Nephron progenitor cell (in vitro differentiated cells): ENCODE measurements at regions not wholly inside any gene's neighbourhood (a gene's known extent, or its start where the extent isn't known, plus 50 kb on each side); places are given as distances from the start of the nearest gene placed in this dataset.

Experiments
- DNase-seq: peaks from one replicate; pipeline ENCODE4 v3.0.0; 2021
- H3K27ac Mint-ChIP-seq: 2 replicates; pipeline ENCODE4 v1.8.0; 2021; ENCODE audit warnings: mild to moderate bottlenecking, moderate library complexity, mixed read lengths
- H3K27me3 Mint-ChIP-seq: 2 replicates; pipeline ENCODE4 v1.8.0; 2021; ENCODE audit warnings: mild to moderate bottlenecking, low read depth, mixed read lengths; ENCODE audit not compliant: poor library complexity
- H3K36me3 Mint-ChIP-seq: 2 replicates; pipeline ENCODE4 v1.8.0; 2021; ENCODE audit warnings: low read depth, mixed read lengths
- H3K4me1 Mint-ChIP-seq: 2 replicates; pipeline ENCODE4 v1.8.0; 2021; ENCODE audit warnings: mixed read lengths
- H3K4me3 Mint-ChIP-seq: 2 replicates; pipeline ENCODE4 v1.8.0; 2021; ENCODE audit warnings: mild to moderate bottlenecking, moderate library complexity, mixed read lengths
- H3K9me3 Mint-ChIP-seq: 2 replicates; pipeline ENCODE4 v1.8.0; 2021; ENCODE audit warnings: mild to moderate bottlenecking, moderate library complexity, mixed read lengths
- TF ChIP-seq, protein P1 (sequence below): fragments of 200-600 bp; sonication (generic); IDR thresholded peaks from 2 replicates; pipeline ENCODE4 v1.5.0; 2021; ENCODE audit warnings: antibody characterized with exemption

DNA sequence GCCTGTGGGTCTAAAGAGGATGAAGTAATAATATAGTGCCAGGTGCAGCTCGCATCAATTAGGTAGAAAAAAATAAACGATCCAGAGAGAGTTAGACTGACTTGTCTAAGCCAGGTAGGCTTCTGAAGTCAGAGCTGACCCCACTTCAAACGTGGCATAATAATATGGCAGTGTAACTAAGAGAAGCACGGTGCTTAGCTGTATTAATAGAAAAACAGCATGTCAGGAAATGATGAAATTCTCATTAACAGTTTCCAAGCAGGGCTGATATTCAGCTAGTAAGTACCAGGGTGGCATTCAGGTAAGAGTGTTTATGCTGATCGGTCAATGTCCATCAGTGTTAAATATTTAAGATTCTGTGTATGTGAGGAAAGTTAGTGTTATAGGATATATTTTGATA lies 145.8 kb upstream of the SAMSN1 start:
- Mint-ChIP-seq H3K9me3 (peaks cover 3% of the 10 kb centered on the region), H3K27ac (no peak overlapping the region), H3K4me3 (no peak overlapping the region), H3K4me1 (peaks cover 16% of the 10 kb centered on the region), H3K36me3 (peaks cover 4% of the 10 kb centered on the region), H3K27me3 (no peaks in the 10 kb centered on the region)
- no peak for DNase-seq
- TF ChIP-seq, protein P1, sequence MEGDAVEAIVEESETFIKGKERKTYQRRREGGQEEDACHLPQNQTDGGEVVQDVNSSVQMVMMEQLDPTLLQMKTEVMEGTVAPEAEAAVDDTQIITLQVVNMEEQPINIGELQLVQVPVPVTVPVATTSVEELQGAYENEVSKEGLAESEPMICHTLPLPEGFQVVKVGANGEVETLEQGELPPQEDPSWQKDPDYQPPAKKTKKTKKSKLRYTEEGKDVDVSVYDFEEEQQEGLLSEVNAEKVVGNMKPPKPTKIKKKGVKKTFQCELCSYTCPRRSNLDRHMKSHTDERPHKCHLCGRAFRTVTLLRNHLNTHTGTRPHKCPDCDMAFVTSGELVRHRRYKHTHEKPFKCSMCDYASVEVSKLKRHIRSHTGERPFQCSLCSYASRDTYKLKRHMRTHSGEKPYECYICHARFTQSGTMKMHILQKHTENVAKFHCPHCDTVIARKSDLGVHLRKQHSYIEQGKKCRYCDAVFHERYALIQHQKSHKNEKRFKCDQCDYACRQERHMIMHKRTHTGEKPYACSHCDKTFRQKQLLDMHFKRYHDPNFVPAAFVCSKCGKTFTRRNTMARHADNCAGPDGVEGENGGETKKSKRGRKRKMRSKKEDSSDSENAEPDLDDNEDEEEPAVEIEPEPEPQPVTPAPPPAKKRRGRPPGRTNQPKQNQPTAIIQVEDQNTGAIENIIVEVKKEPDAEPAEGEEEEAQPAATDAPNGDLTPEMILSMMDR = no peak

DNA sequence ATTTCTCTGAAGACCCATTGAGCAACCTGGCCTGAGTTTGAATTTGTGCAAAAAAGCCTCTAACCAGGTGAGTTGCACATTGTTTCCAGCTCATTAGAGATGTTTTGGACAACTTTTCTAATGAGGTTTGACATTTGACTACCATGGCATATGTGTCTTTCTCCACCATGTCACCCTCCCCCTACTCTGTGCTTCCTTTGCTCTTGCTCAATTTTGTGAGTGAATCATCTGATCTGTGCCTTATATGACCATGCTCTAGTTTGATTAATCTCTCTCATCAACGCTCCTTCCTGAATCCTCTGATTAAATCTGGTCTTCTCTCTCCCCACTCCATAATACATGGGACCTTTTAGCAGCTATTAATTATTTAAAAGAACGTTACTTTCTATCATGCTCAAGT lies 144.8 kb upstream of the SAMSN1 start:
- no peak overlapping the region for H3K27ac Mint-ChIP-seq
- TF ChIP-seq, protein P1 = no peak
- H3K36me3 Mint-ChIP-seq = peaks cover 4% of the 10 kb centered on the region
- no peak for DNase-seq
- H3K9me3 Mint-ChIP-seq = peaks cover 3% of the 10 kb centered on the region
- peaks cover 16% of the 10 kb centered on the region for H3K4me1 Mint-ChIP-seq
- no peaks in the 10 kb centered on the region for H3K27me3 Mint-ChIP-seq
- no peak overlapping the region for H3K4me3 Mint-ChIP-seq

DNA sequence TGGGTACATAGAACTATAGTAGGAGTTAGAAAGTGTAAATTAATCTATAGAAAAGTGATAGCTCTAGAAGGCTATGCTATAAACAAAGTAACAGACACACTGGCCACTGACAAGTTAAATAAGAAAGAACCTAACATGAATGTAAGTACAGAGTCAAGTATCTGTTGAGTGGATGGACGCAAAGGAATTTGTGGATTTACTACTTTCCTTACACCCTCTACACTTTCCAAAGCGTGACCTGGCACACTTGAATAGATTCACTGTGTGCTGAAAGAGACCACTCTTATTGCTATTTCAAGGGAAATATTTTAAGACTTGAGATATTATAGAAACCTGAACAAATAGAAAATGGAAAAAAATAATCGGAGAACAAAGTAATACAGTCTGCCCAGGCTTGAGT lies 142.8 kb upstream of the SAMSN1 start:
- TF ChIP-seq, protein P1 = no peak
- Mint-ChIP-seq H3K4me1 (peaks cover 16% of the 10 kb centered on the region), H3K9me3 (peaks cover 3% of the 10 kb centered on the region), H3K27me3 (no peaks in the 10 kb centered on the region), H3K36me3 (peaks cover 4% of the 10 kb centered on the region), H3K27ac (peak overlapping the region; percentile 23), H3K4me3 (no peak overlapping the region)
- no peak for DNase-seq

DNA sequence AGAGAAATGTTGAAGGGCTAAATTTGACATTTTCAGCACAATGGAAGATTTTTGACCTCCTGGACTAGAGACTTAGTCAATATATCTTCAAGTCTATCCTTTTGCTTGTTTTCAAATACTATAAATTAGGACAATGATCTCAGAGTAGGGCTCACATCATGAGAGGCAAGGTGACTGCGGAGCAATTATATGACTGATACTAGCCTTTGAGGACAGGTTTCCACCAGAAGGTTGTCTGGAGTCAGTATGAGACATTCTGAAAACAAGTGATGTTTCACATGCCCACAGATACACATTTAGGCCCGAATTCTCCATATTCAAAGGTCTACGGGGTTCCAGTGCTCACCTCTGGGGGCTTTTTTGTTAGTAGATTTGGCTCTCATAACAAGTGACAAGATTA lies 142.3 kb upstream of the SAMSN1 start:
- peaks cover 4% of the 10 kb centered on the region for H3K36me3 Mint-ChIP-seq
- TF ChIP-seq, protein P1 = no peak
- no peak for DNase-seq
- H3K4me1 Mint-ChIP-seq = peaks cover 16% of the 10 kb centered on the region
- no peaks in the 10 kb centered on the region for H3K27me3 Mint-ChIP-seq
- H3K9me3 Mint-ChIP-seq = peaks cover 3% of the 10 kb centered on the region
- H3K4me3 Mint-ChIP-seq = no peak overlapping the region
- H3K27ac Mint-ChIP-seq = peak overlapping the region; percentile 23

DNA sequence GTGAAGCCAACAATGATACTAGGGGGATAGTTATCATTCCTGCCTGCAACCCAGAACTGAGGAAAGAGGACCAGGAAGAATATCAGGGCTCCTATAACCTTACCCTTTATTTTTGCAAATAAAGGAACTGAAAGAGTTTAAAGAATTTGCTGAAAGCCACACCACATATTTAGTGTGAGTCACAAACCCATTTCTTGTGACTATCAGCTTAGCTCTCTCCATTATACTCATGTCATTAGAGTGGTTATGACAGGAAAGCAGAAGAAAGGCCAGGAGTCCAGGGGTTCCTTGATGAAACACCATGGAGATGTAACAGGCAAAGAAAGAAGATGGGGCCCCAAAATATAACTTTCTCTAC lies 141.1 kb upstream of the SAMSN1 start:
- H3K4me1 Mint-ChIP-seq = peaks cover 16% of the 10 kb centered on the region
- no peak overlapping the region for H3K27ac Mint-ChIP-seq
- DNase-seq = no peak

More for the DNA sequence above, 141.1 kb upstream of the SAMSN1 start:
- peaks cover 4% of the 10 kb centered on the region for H3K36me3 Mint-ChIP-seq
- no peak overlapping the region for H3K4me3 Mint-ChIP-seq
- TF ChIP-seq, protein P1 = no peak
- no peaks in the 10 kb centered on the region for H3K27me3 Mint-ChIP-seq
- H3K9me3 Mint-ChIP-seq = peaks cover 3% of the 10 kb centered on the region
